Rectal smooth muscle tissue (tissue), 1 donor: ENCODE measurements at regions not wholly inside any gene's neighbourhood (a gene's known extent, or its start where the extent isn't known, plus 50 kb on each side); places are given as distances from the start of the nearest gene placed in this dataset.

ENCODE experiments used
- H3K27ac ChIP-seq: one replicate; pipeline ENCODE4 v1.7.0; 2013; ENCODE audit warnings: low read depth, low read length, inconsistent platforms
- H3K27me3 ChIP-seq: one replicate; pipeline ENCODE4 v1.7.0; 2013; ENCODE audit warnings: low read length; ENCODE audit not compliant: control insufficient read depth, insufficient read depth
- H3K36me3 ChIP-seq: one replicate; pipeline ENCODE4 v1.7.0; 2013; ENCODE audit warnings: low read length; ENCODE audit not compliant: control insufficient read depth, insufficient read depth
- H3K4me1 ChIP-seq: one replicate; pipeline ENCODE4 v1.7.0; 2013; ENCODE audit warnings: low read length; ENCODE audit not compliant: control insufficient read depth, insufficient read depth
- H3K4me3 ChIP-seq: one replicate; pipeline ENCODE4 v1.7.0; 2013; ENCODE audit warnings: low read length
- H3K9ac ChIP-seq: one replicate; pipeline ENCODE4 v1.7.0; 2013; ENCODE audit warnings: low read length

DNA sequence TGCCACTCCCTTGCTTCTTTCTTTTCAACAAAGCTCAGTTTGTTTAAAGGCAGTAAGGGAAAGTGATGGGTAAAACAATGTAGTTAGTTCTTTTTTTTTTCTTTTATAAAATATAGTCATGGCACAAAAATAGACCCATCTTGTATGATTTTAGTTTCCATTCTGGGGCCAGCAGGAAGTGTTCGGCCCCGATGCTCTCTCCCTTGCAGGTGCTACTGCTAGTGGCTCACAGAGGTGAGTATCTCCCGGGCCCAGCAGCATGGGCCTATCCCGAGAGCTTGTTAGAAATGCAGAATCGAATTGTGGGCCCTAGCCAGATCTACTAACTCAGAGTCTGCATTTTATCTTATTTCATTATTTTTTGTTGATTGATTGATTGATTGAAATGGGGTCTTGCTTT is 78.7 kb downstream of the SYNE3 start:
- Histone ChIP-seq H3K27me3 (no peaks in the 10 kb centered on the region), H3K36me3 (peaks cover 6% of the 10 kb centered on the region), H3K9ac (no peak overlapping the region), H3K27ac (no peak overlapping the region), H3K4me3 (no peak overlapping the region), H3K4me1 (no peaks in the 10 kb centered on the region)

GRCh38 chr14:95436354-95436753 is 80.1 kb downstream of the SYNE3 start:
- H3K27ac ChIP-seq = no peak overlapping the region
- H3K4me1 ChIP-seq = peaks cover 4% of the 10 kb centered on the region
- no peaks in the 10 kb centered on the region for H3K27me3 ChIP-seq
- H3K9ac ChIP-seq = no peak overlapping the region
- peaks cover 6% of the 10 kb centered on the region for H3K36me3 ChIP-seq
- no peak overlapping the region for H3K4me3 ChIP-seq

DNA sequence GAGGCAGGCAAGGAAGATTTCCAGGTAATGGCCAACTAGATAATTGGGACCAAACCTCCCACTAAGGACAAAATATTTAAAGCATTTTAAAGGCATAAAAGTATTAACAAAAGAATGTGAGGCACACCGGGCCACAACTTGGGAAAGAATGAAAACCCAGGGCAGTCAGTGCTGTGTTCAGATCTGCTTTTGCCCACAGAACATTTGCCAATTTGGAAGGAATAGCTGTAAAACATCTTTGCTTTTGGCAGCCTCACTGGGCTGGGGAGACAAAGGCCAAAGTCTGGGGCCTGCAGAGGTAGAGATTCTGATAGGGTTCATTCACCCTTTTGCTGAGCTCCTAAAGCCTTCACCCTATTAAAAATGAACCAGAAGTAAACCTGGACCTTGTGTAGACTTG is 82.3 kb downstream of the SYNE3 start:
- H3K36me3 ChIP-seq = peaks cover 3% of the 10 kb centered on the region
- H3K4me1 ChIP-seq = peaks cover 4% of the 10 kb centered on the region
- H3K9ac ChIP-seq = no peak overlapping the region
- no peak overlapping the region for H3K4me3 ChIP-seq
- no peak overlapping the region for H3K27ac ChIP-seq
- H3K27me3 ChIP-seq = no peaks in the 10 kb centered on the region

DNA sequence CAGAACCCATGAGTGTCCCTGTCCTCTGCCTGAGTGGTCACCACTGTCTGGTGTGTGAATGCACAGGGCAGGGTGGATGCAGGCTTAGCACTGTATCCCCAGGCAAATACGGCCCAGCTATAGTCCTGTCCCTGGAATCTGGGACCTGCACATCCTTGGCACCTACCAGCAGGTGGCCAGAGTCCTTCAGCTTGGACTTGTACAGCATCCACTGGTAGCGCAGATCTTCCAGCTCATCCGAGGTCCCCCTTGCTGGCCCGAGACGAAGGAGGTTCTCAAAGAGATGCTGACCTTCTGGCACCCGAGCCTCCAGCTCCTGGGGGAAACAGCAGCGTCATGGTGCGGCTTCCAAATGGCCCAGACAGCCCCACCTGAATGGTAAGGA is 83.4 kb downstream of the SYNE3 start:
- Histone ChIP-seq H3K9ac (no peak overlapping the region), H3K36me3 (peaks cover 3% of the 10 kb centered on the region), H3K27ac (no peak overlapping the region), H3K4me1 (peaks cover 4% of the 10 kb centered on the region), H3K4me3 (no peak overlapping the region), H3K27me3 (no peaks in the 10 kb centered on the region)

GRCh38 chr14:95432144-95433093 is 84.0 kb downstream of the SYNE3 start:
- H3K4me3 ChIP-seq = no peak overlapping the region
- H3K27me3 ChIP-seq = no peaks in the 10 kb centered on the region
- peaks cover 4% of the 10 kb centered on the region for H3K4me1 ChIP-seq
- peaks cover 3% of the 10 kb centered on the region for H3K36me3 ChIP-seq
- H3K9ac ChIP-seq = no peak overlapping the region
- H3K27ac ChIP-seq = no peak overlapping the region

DNA sequence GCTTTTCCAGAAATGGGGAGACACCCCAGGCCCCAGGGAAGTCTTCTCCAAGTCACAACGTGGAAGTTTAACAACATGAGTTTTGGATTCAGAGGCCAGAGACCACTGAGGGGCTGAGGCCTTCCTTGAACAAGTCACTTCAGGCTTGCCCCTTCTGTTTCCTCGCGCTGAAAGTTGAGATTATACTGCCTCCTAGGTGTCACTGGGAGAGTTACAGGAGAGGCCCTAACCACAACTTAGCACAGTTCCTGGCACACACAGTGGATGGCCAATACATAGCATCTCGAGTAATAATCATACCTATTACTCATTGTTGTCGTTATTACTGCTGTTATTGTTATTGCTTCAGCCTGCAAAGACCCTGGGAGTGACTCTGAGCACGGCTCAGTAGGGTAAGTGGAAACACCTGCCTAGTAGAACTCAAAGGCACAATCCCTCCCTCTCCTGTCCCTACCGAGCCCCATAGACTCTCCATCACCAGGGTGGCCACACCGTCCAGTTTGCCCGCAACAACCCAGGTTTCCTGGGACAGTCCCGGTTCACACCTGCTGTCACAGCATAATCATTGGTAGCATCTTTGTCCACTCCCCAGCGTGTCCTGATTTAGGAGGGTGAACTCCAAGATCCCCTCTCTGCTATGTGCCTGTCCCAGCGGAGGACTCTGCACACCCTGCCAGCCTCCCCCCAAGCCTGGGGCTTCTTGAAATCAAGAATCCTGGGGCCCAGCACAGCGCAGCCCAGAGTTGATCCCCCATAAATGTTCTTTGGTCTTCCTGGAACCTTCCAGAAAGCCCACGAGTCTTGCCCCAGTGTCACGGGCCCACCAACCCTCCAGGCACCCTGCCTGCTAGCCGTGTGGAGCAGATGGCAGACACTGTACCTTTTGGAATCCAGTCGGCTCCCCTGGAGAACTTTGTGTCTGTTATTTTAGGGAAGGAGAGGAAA is 85.0 kb downstream of the SYNE3 start:
- Histone ChIP-seq H3K27ac (no peak overlapping the region), H3K27me3 (no peaks in the 10 kb centered on the region), H3K9ac (no peak overlapping the region), H3K36me3 (peaks cover 3% of the 10 kb centered on the region), H3K4me3 (no peak overlapping the region), H3K4me1 (peaks cover 4% of the 10 kb centered on the region)

GRCh38 chr14:95428557-95428956 is 87.9 kb downstream of the SYNE3 start:
- Histone ChIP-seq H3K4me3 (no peak overlapping the region), H3K27ac (no peak overlapping the region), H3K9ac (no peak overlapping the region), H3K36me3 (peaks cover 3% of the 10 kb centered on the region), H3K4me1 (peaks cover 4% of the 10 kb centered on the region), H3K27me3 (no peaks in the 10 kb centered on the region)

- H3K9ac ChIP-seq = no peak overlapping the region
- H3K4me1 ChIP-seq = no peaks in the 10 kb centered on the region
- no peak overlapping the region for H3K27ac ChIP-seq
- H3K4me3 ChIP-seq = no peak overlapping the region
- H3K36me3 ChIP-seq = no peaks in the 10 kb centered on the region
- no peaks in the 10 kb centered on the region for H3K27me3 ChIP-seq
Measured at GRCh38 chr14:95426116-95426475, 90.4 kb downstream of the SYNE3 start.

GRCh38 chr14:95425369-95426115 is 90.9 kb downstream of the SYNE3 start:
- H3K27ac ChIP-seq = no peak overlapping the region
- H3K9ac ChIP-seq = no peak overlapping the region
- no peak overlapping the region for H3K4me3 ChIP-seq
- H3K36me3 ChIP-seq = no peaks in the 10 kb centered on the region
- H3K4me1 ChIP-seq = no peaks in the 10 kb centered on the region
- H3K27me3 ChIP-seq = no peaks in the 10 kb centered on the region

DNA sequence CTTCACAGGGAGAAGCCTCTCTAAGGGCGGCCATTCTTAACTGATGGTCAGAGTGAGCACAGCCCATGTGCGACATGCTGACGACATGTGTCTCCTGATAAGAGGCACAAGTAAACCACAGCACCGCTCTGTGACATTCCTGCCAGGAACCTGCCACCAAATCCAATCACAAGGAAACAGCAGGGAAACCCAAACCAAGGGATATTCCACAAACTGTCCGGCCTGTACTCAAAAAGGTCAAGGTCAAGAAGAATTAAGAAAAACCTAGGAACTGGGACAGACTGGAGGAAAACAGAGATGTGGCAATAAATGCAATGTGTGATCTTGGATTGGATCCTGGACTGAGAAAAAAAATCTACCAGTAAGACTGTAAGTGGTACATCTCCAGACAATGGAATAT is 91.9 kb downstream of the SYNE3 start:
- Histone ChIP-seq H3K4me3 (no peak overlapping the region), H3K27me3 (no peaks in the 10 kb centered on the region), H3K4me1 (no peaks in the 10 kb centered on the region), H3K9ac (no peak overlapping the region), H3K27ac (no peak overlapping the region), H3K36me3 (no peaks in the 10 kb centered on the region)

DNA sequence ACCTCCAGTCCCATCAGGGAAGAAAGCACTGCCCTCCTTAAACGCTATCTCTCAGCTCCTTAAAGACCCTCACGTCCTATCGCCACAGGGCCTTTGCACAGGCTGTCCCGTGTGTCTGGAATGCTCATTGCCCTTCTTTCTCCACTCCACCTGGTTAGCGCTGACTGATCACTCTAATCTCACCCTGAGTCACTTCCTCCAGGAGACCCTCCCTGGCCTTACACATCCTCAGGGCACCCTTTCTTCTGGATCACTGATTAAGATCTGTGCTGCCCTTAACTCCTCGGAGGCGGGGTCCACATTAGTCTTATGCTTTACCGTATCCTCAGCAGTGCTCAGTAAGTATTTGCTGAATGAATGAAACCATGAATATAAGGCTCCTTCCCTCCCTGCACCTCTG is 94.7 kb downstream of the SYNE3 start:
- Histone ChIP-seq H3K4me1 (no peaks in the 10 kb centered on the region), H3K27ac (no peak overlapping the region), H3K27me3 (no peaks in the 10 kb centered on the region), H3K36me3 (peaks cover 4% of the 10 kb centered on the region), H3K9ac (no peak overlapping the region), H3K4me3 (no peak overlapping the region)

GRCh38 chr14:95420060-95420459 is 96.4 kb downstream of the SYNE3 start:
- Histone ChIP-seq H3K4me3 (no peak overlapping the region), H3K27ac (no peak overlapping the region), H3K4me1 (no peaks in the 10 kb centered on the region), H3K36me3 (peaks cover 8% of the 10 kb centered on the region), H3K27me3 (no peaks in the 10 kb centered on the region), H3K9ac (no peak overlapping the region)
